ENCODE measurements at regions not wholly inside any gene's neighbourhood (a gene's known extent, or its start where the extent isn't known, plus 50 kb on each side); places are given as distances from the start of the nearest gene placed in this dataset.

GRCh38 chr10:123303581-123304337 is 149.6 kb downstream of the BUB3 start:
- ATAC-seq (no peak), DNase-seq (ENCODE audit: low spot score) (no peak)
- intact Hi-C loops (cut with DNase I), result no loop called here

DNA sequence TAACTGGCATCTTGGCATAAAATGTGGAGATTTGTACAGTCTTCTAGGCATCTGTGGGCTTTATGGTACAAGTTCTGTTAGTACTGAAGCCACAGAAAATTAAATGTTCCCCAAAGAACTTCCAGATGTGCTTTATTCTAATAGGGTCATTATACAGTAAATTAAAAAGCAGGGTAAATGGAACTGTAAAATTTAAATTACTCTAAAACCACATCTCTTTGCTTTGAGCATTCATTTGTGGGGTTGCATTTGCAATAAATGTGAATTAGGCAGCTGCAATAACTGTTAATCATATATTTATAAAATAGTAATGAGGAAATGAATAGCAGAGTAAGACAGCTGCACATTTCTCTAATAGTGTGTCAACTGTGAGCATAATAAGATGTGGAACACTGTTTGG is 151.5 kb downstream of the BUB3 start:
- no peak for DNase-seq (ENCODE audit: low spot score)
- no peak for ATAC-seq
- intact Hi-C loops (cut with DNase I), result no loop called here

GRCh38 chr10:123306290-123306689 is 152.1 kb downstream of the BUB3 start:
- DNase-seq (ENCODE audit: low spot score) (no peak), ATAC-seq (no peak)
- intact Hi-C loops (cut with DNase I), result no loop called here

GRCh38 chr10:123309731-123310130 is 155.5 kb downstream of the BUB3 start:
- DNase-seq (ENCODE audit: low spot score) (no peak), ATAC-seq (no peak)
- intact Hi-C loops (cut with DNase I), result no loop called here

GRCh38 chr10:123316776-123317175 is 162.6 kb downstream of the BUB3 start:
- DNase-seq (ENCODE audit: low spot score) (no peak), ATAC-seq (no peak)
- intact Hi-C loops (cut with DNase I), result no loop called here

GRCh38 chr10:123318516-123318915 is 164.3 kb downstream of the BUB3 start:
- intact Hi-C loops (cut with DNase I), result no loop called here
- DNase-seq (ENCODE audit: low spot score), result no peak
- no peak for ATAC-seq

DNA sequence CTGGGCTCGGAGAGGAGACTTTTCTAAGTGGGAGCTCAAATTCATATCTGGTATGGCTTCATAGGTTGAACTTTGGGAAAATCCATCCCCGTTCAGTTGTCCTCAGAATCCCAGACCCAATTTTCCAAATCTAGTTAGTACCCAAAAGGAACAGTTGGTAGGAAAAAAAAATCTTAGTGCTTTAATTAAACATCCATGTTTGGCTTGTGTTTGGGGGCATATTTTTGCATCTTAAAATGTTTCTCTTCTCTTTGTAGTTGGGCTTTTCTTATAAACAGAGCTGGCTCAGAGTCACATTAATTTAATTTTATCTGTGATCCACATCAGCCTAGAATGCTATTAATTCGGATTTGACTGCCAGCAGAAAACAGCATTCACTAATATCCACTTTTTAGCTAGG is 165.9 kb downstream of the BUB3 start:
- intact Hi-C loops (cut with DNase I), result no loop called here
- no peak for DNase-seq (ENCODE audit: low spot score)
- ATAC-seq, result no peak

DNA sequence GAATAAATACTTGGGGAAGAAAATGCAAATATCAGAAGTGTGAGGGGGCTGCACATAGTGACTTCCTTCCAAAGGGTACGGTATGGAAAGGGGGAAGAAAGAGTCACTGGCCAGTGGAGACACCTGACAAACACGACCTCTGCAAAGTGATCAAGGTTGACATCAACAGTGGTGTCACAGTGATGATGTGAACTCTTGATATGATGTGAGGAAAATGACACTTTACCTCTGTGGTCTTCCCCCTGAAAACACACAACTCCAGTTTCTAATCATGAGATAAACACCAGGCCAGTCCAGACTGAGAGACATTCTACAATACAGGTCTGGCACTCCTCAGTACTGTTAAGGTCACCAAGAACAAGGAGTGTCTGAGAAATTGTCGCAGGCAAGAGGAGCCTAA is 169.7 kb downstream of the BUB3 start:
- DNase-seq (ENCODE audit: low spot score) (no peak), ATAC-seq (no peak)
- intact Hi-C loops (cut with DNase I), result no loop called here

DNA sequence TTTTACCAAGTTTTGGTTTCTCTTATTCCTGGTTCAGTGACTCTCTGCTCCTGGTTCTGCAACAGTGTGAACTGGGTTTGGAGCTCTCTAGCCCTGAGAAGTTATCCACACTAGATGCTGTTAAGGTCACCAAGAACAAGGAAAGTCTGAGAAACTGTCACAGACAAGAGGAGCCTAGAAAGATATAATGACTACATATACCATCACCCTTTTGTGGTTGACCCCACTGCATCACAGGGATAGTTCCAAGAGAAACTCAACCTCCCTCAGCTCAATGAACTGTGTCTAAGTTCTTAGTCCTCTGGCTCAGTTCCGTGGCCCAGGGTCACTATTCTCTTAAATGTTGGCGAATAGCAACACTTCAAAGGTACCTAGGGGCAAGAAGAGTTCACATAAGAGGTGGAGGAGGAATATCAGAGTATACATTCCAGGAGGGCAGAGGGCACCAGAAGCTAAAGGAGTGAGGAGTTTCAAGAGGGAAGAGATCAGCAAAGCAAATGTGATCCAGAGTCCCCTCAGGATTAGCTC is 171.5 kb downstream of the BUB3 start:
- intact Hi-C loops (cut with DNase I), result no loop called here
- no peak for DNase-seq (ENCODE audit: low spot score)
- no peak for ATAC-seq

DNA sequence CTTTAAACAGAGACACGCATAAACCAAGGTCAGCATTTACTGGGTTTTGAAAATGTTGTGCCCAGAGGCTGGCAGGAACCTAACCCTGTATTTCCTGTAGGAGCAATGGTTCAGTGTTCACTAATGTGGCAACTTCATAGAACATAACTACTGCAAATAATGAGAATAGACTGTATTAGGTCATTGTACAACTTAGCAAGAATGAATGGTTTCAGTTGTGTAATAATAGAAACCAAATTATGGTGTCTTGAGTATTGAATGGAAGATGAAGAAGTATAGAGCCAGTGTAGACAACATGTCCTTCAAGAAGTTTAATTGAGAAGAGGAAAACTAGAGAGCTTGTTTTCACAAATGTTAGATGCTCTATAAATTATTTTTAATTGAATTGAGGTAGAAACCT is 172.5 kb downstream of the BUB3 start:
- no peak for ATAC-seq
- intact Hi-C loops (cut with DNase I), result no loop called here
- DNase-seq (ENCODE audit: low spot score), result no peak

- no peak for ATAC-seq
- intact Hi-C loops (cut with DNase I), result no loop called here
- no peak for DNase-seq (ENCODE audit: low spot score)
These were observed 173.2 kb downstream of the BUB3 start for GRCh38 chr10:123327450-123327849.

- intact Hi-C loops (cut with DNase I), result no loop called here
- DNase-seq (ENCODE audit: low spot score) (no peak), ATAC-seq (no peak)
These were observed 173.7 kb downstream of the BUB3 start for GRCh38 chr10:123327896-123328295.

GRCh38 chr10:123331438-123331837 is 177.2 kb downstream of the BUB3 start:
- intact Hi-C loops (cut with DNase I), result no loop called here

GRCh38 chr10:123346581-123346980 is 192.4 kb downstream of the BUB3 start:
- ATAC-seq, result no peak
- intact Hi-C loops (cut with DNase I), result no loop called here
- no peak for DNase-seq (ENCODE audit: low spot score)

More at GRCh38 chr10:123331438-123331837, 177.2 kb downstream of the BUB3 start:
- ATAC-seq, result no peak
- no peak for DNase-seq (ENCODE audit: low spot score)

DNA sequence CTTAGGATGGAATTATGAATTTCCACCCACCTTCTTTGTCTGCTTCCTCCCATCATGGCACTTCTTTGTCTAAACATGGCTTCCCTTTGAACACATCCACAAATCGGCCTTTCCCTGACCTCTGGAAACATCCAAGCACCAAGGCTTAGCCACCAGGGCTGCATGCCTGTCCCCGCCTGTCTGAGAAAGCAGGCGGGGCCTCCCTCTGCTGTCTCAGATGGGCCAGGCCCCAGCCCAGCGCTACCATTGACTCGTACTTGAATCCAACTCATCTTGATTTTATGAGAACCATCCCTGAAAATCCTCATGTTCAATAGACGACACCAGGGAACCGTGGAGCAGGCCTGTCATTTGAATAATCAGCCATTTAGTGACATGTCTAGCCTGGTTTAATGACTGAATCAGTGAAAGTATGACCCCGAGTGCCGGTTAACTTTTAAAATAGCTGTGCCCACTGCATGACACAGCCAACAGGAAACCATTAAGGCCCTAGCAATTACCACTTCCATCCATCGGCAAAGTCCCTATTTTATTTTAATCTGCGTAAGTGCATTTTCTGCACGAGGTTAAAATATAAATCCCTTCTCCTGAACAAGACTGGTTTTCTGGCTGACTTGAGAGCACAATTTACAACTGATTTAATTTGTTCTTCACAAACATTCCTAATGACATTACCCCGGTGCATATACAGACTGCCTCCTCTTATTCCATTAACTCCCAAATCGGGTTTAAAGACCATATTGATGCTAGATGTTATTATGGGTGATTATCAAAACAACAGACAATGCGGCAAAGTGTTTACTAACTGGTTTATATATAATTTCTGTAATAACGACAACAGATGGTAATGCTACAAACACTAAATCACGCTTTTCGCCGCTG is 194.7 kb downstream of the BUB3 start:
- ATAC-seq (no peak), DNase-seq (ENCODE audit: low spot score) (no peak)
- intact Hi-C loops (cut with DNase I), result no loop called here

GRCh38 chr10:123351715-123352114 is 197.5 kb downstream of the BUB3 start:
- intact Hi-C loops (cut with DNase I), result no loop called here
- ATAC-seq, result no peak
- DNase-seq (ENCODE audit: low spot score), result no peak

GRCh38 chr10:123354521-123354920 is 200.3 kb downstream of the BUB3 start:
- no peak for ATAC-seq
- DNase-seq (ENCODE audit: low spot score), result no peak
- intact Hi-C loops (cut with DNase I), result no loop called here

- no peak for DNase-seq (ENCODE audit: low spot score)
- intact Hi-C loops (cut with DNase I), result no loop called here
- ATAC-seq, result no peak
These were observed 201.7 kb downstream of the BUB3 start for GRCh38 chr10:123355748-123356481.

GRCh38 chr10:123356799-123357198 is 202.6 kb downstream of the BUB3 start:
- intact Hi-C loops (cut with DNase I), result no loop called here
- DNase-seq (ENCODE audit: low spot score), result no peak
- no peak for ATAC-seq

Measured in sciatic nerve (tissue), 2 donors.